ENCODE measurements at regions not wholly inside any gene's neighbourhood (a gene's known extent, or its start where the extent isn't known, plus 50 kb on each side); places are given as distances from the start of the nearest gene placed in this dataset.
"Not testable (repeated sequence)": the region's sequence is repeated elsewhere in the genome, so short reads cannot be mapped to it uniquely, and the experiment has no call there.

GRCh38 chr2:90237923-90238361, 1546.5 kb downstream of the RPIA start:
- TF ChIP-seq FOS, POLR2A, MAFK (IDR thresholded peaks at IDR 0.05; ENCODE audit: low read depth, low read length): not testable (repeated sequence)
- TF ChIP-seq, protein P1, sequence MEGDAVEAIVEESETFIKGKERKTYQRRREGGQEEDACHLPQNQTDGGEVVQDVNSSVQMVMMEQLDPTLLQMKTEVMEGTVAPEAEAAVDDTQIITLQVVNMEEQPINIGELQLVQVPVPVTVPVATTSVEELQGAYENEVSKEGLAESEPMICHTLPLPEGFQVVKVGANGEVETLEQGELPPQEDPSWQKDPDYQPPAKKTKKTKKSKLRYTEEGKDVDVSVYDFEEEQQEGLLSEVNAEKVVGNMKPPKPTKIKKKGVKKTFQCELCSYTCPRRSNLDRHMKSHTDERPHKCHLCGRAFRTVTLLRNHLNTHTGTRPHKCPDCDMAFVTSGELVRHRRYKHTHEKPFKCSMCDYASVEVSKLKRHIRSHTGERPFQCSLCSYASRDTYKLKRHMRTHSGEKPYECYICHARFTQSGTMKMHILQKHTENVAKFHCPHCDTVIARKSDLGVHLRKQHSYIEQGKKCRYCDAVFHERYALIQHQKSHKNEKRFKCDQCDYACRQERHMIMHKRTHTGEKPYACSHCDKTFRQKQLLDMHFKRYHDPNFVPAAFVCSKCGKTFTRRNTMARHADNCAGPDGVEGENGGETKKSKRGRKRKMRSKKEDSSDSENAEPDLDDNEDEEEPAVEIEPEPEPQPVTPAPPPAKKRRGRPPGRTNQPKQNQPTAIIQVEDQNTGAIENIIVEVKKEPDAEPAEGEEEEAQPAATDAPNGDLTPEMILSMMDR (conservative IDR thresholded peaks at IDR 0.05; ENCODE audit: low read depth, low read length): peak; percentile 22; the same call in 1 of the 2 replicates
